ENCODE measurements at regions not wholly inside any gene's neighbourhood (a gene's known extent, or its start where the extent isn't known, plus 50 kb on each side); places are given as distances from the start of the nearest gene placed in this dataset.

- no peak for TF ChIP-seq EZH2 (IDR thresholded peaks at IDR 0.05)
- no peak for TF ChIP-seq POLR2AphosphoS5 (IDR thresholded peaks at IDR 0.05; ENCODE audit: borderline replicate concordance, low read depth, low read length)
These were observed 103.0 kb upstream of the MOCS1 start for GRCh38 chr6:40037271-40037670.

Measured in SK-N-MC (cell line).